NCI-H1694 treated with DMSO at 0.1 percent for 48 hours (cell line): ENCODE measurements at regions not wholly inside any gene's neighbourhood (a gene's known extent, or its start where the extent isn't known, plus 50 kb on each side); places are given as distances from the start of the nearest gene placed in this dataset.

Experiments
- DNase-seq: peaks from one replicate; lab custom pipeline; 2025; lab: John Stamatoyannopoulos, UW

DNA sequence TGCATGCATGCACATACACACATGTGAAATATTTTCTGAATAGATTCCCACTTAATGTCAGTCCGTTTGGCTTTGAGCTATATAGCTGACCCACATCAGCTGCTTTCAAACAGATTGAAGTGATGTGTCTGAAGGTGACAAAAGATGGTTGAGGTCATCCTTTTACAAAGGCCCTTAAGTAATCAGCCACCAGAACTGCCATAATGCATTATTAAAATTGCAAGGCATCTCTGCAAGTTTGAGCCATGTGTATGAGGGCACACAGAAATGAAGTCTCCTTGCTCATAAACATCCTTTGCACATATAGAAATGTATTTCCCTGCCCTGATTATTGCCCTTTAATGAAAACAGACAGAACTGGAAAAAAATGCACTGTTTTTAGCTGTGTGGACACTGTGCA lies 1043.0 kb upstream of the C9orf72 start:
- no peak for DNase-seq

DNA sequence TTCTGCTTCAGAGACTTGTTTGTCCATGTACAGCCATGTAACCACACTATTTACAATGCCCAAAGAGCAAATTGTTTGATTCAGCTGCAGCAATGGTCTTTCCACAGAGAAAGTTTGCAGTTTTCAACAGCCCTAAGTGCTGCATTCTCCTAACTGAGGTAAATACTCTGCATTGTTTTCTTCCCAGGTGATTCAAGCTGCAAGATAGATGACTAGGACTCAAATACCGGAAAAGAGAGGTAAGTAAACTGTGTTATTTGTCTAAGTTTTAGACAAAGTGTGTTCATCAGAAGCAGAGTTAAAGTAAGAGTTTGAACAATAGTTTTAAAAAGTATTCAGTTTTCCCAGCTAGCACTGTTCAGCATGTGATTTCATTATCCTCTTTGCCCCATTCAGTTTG lies 1046.7 kb upstream of the C9orf72 start:
- no peak for DNase-seq

- no peak for DNase-seq
These were observed 1047.4 kb upstream of the C9orf72 start for GRCh38 chr9:28620661-28621060.

GRCh38 chr9:28624771-28625170 lies 1051.5 kb upstream of the C9orf72 start:
- no peak for DNase-seq

GRCh38 chr9:28628031-28628430 lies 1054.8 kb upstream of the C9orf72 start:
- DNase-seq: no peak

DNA sequence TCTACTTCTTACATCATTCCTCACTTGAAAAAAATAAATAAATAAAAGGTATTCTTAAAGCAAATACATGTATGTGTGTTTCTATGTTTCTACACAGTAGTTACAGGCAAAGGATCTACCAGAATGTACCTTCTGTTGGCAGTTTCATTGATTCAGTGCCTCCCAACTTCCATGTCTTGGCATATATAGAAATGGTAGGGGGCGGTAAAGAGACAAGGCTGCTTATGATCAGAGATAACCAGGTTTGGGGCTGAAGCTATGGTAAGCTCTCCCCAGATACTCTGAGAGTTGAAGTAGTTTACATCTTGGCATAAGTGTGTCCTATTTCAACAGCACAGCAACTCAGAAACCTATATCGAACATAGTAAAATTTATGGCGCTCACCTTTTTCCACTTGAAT lies 1075.4 kb upstream of the C9orf72 start:
- DNase-seq: peak; percentile 13

- DNase-seq: no peak
These were observed 1077.0 kb upstream of the C9orf72 start for GRCh38 chr9:28650327-28650726.

DNA sequence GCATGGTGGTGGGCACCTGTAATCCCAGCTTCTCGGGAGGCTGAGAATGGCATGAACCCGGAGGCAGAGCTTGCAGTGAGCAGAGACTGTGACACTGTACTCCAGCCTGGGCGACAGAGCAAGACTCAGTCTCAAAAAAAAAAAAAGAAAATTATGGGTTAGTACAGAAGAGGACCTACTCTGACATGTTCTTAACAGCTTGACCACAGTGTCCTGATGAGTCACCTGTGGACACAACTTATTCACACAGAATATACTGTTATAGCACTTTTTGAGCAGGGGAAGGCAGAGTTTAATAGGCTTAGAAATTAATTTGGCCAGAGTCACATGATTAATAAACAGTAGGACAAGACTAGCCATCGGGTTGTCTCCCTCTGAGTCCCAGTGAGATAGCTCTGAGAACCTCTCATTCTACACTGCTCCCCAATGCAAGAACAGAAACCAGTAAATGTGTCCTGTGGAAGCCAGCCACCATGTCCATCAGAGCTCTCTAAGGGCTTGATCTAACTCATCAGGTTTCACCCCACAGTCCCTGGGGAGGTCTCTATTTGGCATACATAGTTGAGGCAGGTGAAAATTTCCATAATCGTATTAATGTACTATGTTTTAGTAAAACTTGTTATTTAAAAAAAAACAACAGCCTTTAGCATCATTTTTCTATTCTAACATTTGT lies 1077.9 kb upstream of the C9orf72 start:
- no peak for DNase-seq

DNA sequence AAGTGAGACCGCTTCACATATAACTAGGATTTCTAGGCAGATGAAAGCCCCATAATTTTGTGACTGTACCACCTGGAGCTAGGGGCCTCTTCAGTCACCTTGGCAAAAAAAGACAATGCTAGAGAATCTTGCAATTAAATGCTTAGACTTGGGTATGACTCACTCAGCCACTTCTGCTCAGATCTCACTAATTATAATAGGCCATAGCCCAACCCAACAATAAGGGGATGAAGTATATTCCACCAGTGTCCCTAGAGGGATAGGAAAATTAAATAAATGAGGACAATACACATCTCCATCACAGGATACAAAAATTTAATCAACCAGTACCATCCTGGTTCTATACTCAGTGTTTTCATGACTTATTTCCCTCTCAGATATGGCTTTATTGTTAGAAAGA lies 1079.9 kb upstream of the C9orf72 start:
- no peak for DNase-seq

GRCh38 chr9:28656727-28657126 lies 1083.4 kb upstream of the C9orf72 start:
- no peak for DNase-seq

GRCh38 chr9:28661853-28662252 lies 1088.6 kb upstream of the C9orf72 start:
- no peak for DNase-seq

DNA sequence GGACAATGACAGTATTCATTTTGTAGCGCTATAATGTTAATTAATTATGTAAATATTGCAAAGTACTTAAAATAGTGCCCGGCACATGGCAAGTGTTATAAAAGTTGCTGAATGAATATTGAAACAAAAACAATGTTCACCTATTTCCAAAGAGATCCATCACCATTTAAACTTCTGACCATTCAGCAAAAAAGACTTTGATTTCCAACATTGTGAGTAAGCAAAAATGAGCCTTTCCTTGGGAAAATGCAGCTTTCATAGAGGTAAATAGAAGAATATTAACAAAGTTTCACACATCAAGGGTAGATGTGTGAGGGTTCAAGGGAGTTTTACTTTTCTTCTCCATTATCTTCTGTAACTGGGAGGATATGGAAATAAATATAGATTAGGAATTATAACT lies 1089.4 kb upstream of the C9orf72 start:
- DNase-seq: no peak

GRCh38 chr9:28668158-28668557 lies 1094.9 kb upstream of the C9orf72 start:
- DNase-seq: no peak

- DNase-seq: no peak
These were observed 1097.7 kb upstream of the C9orf72 start for GRCh38 chr9:28671000-28671399.

DNA sequence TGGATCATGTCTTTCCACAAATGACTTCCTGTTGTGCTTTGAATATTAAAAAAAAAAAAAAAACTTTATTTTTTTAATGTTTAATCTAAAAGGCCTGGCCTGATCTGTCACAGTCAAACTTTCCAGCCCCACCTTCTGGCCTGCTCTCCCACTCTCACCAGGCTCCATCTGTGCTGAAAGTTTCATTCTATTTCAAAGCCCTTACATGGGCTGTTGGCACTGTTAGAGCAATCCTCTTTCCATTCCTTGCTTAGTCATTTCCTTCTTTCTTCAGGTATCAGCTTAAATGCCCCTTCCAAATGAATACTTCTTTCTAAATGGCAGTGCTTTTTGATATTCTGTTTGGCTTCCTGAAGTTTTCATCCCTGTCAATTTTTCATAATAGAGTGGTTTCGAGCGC lies 1104.8 kb upstream of the C9orf72 start:
- no peak for DNase-seq

DNA sequence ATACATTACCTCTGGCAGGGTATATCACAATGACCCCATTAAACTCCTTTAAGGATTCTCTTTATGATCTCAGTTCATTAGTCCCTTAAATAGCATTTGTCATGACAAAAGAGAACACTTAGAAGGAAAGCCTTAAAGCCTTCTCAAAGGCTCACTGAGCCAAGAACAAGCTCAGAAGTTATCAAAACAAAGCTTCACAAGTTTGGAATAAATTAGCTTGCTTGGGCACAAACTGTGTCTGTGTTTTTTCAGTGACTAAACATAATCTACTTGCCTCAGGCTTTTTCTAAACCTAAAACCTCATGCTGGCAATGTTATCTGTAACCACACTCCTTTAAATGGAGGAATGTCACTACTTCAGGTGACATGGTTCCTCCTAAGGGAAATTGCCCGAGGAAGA lies 1114.9 kb upstream of the C9orf72 start:
- DNase-seq: no peak

- no peak for DNase-seq
These were observed 1118.7 kb upstream of the C9orf72 start for GRCh38 chr9:28692012-28692411.

GRCh38 chr9:28696960-28697359 lies 1123.7 kb upstream of the C9orf72 start:
- DNase-seq: no peak

DNA sequence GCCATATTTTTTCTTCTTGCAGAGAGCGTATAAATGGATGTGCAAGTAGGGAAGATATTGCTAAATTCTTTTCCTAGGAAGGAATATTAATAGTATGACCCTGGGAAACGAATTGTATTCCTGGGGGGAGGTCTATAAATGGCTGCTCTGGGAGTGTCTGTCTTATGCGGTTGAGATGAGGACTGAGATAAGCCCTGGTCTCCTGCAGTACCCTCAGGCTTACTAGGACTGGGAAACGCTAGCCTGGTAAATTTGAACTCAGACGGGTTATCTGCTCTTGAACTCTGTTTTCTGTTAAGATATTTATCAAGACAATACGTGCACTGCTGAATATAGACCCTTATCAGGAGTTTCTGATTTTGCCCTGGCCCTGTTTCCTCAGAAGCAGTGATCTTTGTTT lies 1126.4 kb upstream of the C9orf72 start:
- DNase-seq: no peak

- no peak for DNase-seq
These were observed 1134.3 kb upstream of the C9orf72 start for GRCh38 chr9:28707616-28708015.

- no peak for DNase-seq
These were observed 1140.9 kb upstream of the C9orf72 start for GRCh38 chr9:28714188-28714587.

DNA sequence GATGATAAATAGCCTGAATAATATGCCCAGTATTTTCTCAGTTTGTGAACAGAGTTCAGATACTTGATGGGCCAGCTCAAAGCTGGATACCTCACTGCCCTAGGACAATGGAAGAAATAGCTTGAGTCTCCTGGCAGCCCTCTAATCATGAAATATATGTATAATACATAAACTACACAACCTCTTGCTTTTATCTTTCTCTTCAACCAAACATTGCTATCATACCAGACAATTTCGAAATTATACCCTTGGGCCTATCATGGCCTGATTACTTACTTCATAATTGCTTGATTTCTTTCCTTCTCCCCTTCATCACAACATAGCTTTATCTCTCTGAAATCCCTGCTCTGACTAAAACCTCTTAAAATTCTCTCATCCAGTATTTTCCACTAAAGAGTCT lies 1144.9 kb upstream of the C9orf72 start:
- no peak for DNase-seq

DNA sequence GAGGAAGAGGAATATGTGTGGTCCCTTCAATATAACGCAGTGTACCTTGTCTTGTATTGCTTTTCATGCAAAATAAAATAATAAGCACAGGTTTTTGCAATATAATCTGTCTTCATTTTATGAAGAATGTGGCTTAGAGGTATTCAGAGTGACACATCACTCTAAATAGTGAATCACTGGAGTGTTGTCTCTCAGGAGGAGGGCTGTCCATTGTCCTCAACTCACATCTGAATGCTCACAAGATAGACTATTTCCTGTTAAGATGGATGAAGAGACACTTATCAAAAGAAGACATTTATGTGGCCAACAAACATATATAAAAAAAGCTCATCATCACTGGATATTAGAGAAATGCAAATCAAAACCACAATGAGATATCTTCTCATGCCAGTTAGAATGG lies 1147.5 kb upstream of the C9orf72 start:
- no peak for DNase-seq

DNA sequence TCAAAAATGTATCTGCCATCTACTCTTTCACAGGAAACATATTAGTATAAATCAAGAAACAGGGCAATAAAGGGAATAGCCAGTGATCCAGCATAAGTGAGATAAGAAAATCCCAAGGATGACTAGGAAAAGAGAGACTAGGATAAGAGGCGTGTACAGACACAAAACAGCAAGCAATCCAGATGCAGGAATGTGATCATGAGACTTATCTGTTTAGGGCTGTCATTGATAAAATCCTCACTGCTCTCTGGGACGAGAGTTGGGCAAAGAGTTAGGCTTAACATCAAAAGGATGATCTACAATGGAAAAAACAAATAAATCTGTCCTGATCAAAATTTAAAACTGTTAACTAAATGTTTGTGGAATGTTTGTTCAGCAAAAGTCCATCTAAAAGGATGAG lies 1156.8 kb upstream of the C9orf72 start:
- DNase-seq: no peak
